Medulla oblongata (tissue), 1 donor: ENCODE measurements at regions not wholly inside any gene's neighbourhood (a gene's known extent, or its start where the extent isn't known, plus 50 kb on each side); places are given as distances from the start of the nearest gene placed in this dataset.
"Not testable (repeated sequence)": the region's sequence is repeated elsewhere in the genome, so short reads cannot be mapped to it uniquely, and the experiment has no call there.

ENCODE experiments used
- DNase-seq: peaks from one replicate; pipeline ENCODE4 v3.0.0-alpha.2; 2015; ENCODE audit errors: extremely low spot score

DNA sequence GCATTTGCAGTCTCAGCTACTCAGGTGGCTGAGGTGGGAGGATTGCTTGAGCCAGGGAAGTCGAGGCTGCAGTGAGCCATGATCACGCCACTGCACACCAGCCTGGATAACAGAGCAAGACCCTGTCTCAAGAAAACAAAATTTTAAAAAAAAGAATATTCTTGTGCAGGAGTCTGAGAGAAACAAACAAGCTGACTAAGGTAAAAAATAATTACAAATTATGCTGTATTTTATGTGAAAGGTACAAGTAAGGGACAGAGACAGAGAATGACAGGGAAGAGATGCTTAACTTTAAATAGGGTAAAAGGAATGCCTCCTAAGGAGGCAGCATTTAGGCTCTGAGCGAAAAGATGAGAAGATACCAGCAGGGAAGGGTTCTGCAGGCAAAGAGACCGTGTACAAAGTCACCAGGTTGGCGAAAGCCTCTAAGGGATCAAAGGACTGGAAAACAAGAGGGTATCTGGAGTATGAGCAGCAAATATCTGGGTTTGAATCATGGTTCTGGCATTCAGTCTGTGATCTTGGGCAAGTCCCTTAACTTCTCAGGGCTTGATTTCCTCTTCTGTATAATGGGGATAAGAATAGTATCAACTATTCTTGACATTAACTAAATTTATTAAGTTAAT is 106.2 kb upstream of the RHOBTB1 start:
- DNase-seq: no peak

DNA sequence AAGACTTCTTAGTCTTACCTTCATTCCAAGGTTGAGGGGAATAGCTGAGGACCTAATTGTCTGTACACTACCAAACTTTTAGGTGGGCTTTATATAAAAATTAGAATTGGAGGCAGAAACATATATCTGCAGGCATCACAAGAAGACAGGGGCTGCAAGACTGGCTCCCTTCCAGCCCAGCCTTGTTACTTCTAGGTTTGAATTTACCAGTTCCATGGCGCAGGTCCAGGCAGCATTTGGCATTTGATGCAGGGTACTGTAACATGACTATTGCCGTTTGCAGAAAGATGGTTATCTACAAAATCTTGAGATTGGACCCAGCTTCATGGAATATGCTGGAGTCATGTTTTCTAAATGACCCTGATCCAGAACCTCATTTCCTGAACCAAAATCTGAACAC is 105.4 kb upstream of the RHOBTB1 start:
- DNase-seq: no peak

DNA sequence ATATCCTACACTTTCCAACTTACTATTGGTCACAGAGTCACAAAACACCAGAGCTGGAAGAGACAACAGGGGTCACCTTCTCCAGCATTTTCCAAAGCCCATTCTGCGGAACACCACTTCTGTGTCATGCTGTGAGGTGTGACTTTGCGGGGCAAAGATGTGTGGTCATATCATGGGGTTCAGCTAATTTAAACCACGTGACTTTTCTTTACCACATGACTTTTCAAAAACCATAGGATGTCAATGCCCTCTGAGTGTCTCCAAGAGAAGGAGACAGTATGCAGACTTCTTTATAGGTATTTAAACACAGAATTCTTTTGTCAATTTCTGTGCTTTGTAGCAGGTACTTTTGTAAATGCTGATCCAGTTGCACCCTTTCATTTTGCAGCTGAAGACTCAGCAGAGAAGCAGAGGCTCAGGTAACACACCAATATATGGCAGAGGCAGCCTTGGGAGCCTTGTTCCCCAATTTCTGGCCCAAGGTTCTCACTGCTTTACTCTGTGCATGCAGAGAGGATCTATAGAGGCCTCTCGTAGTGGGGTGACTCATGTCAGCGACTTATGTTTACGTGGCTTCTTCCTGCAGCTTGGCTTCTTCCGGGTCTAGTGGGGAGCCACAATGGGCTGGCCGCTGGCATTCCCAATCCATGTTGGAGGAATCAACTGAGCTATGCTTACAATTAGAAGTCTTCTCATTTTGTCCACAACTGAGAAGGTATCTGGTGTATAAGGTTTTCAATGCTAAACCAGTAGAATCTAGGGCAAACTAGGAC is 104.0 kb upstream of the RHOBTB1 start:
- DNase-seq: no peak

DNA sequence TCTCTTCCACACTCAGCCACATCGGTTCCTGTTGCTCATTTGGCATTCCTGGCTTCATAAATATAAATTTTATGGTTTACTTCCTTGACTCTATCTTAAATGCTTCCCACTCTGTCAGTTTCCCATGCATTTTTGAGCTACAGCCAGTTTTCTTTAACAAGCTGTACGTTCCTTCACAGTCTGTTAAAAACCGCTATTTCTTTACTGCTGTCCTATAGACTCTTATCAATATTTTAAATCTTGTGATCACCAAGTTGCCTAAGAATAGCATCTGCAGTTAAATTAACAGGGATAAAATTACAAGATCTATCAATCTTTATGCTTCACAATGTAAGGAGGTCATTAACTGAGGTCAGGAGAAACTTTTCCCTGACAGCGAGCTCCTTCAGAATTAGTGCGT is 103.1 kb upstream of the RHOBTB1 start:
- DNase-seq: no peak

DNA sequence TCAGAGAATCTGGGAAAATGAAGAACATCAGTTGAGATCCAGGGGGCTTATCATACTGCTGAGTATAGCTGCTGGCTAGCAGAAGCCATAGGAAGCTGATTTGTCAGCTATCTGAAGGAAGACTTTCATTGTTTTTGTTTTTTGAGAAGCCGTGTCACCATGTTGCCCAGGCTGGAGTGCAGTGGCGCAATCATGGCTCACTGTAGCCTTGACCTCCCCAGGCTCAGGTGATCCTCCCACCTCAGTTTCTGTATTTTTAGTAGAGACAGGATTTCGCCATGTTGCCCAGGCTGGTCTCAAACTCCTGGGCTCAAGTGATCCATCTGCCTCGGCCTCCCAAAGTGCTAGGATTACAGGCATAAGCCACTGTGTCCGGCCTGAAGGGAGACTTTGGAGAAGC is 101.5 kb upstream of the RHOBTB1 start:
- not testable (repeated sequence) for DNase-seq

DNA sequence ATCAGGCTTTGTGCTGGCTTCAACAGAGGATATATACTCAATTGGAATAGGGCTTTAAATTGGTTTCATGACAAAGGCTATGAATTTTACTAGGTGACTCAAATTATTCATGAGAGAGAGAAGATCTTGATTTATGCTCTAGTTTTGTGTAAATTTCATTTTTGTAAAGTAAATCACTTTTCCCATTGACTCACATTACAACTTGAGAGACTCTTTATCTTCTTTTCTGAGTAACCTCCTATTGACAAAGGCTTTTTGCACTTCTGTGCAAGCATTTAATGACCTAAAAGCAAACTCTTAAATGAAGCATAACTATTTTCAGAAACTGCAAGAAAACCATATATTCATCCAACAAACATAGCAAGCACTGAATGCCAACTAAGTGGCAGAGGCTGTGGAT is 98.5 kb upstream of the RHOBTB1 start:
- DNase-seq: no peak

DNA sequence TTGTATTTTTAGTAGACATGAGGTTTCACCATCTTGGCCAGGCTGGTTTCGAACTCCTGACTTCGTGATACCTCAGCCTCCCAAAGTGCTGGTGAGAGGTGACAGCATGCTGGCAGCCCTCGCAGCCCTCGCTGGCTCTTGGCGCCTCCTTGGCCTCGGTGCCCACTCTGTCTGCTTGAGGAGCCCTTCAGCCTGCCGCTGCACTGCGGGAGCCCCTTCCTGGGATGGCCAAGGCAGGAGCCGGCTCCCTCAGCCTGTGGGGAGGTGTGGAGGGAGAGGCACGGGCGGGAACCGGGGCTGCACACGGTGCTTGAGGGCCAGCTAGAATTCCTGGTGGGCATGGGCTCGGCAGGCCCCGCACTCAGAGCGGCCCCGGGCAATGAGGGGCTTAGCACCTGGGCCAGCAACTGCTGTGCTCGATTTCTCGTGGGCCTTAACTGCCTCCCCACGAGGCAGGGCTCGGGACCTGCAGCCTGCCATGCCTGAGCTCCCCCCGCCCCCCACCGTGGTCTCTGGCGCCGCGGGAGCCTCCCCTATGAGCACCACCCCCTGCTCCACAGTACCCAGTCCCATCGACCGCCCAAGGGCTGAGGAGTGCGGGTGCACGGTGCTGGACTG is 96.5 kb upstream of the RHOBTB1 start:
- DNase-seq: no peak

DNA sequence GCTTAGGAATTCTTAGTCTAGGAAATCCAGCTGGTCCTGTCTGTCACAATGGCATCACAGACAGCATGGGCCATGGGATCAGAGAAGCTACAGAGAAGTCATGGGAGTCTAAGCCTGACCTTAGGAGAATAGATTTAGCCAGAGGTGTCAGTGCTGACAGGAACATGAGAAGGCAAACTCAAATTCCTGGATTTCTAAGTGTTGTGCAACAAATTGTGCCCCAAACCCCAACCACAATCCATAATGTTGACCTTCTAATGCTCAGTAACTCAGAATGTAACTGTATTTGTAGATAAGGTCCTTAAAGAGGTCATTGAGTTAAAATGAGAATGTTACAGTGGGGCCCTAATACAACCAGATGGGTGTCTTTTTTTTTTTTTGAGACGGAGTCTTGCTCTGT is 95.9 kb upstream of the RHOBTB1 start:
- DNase-seq: no peak

DNA sequence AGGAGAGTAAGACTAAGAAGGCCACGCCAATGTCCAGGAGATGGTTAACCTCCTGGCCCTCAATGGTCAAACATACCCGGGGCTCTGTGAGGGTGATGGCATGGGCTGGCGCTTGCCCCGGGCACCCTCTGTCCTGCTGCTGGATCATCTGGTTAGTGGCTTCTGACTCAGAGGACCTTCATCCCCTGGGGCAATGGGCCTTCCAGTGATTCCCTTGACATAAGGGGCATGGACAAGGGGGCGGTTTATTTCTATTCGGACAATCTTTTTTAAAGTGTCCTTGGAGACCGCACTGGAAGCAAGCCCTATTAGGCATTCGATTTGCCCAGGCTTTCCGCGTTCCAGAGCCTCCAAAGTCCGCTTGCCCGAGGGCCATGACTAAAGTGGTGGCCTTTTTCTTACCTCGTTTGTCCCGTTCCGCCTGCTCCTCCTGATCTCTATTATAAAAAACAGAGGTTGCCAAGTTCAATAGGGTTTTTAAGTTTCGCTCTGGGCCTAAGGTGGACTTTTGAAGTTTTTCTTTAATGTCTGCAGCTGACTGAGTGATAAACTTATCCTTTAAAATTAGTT is 93.4 kb upstream of the RHOBTB1 start:
- DNase-seq: not testable (repeated sequence)

DNA sequence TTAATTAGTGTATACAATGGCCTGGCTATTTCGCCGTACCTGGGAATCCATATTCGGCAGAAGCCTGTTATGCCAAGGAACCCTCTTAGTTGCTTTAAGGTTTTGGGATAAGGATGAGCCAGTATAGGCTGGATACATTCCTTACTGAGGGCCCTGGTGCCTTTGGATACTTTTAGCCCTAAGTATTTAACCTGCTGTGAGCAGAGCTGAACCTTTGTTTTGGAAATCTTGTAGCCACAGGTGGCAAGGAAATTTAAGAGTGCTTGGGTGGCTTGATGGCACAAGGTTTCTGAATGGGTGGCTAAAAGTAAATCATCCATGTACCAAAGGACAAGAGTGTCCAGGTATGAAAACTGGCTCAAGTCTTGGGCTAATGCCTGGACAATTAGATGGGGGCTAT is 92.2 kb upstream of the RHOBTB1 start:
- not testable (repeated sequence) for DNase-seq

DNA sequence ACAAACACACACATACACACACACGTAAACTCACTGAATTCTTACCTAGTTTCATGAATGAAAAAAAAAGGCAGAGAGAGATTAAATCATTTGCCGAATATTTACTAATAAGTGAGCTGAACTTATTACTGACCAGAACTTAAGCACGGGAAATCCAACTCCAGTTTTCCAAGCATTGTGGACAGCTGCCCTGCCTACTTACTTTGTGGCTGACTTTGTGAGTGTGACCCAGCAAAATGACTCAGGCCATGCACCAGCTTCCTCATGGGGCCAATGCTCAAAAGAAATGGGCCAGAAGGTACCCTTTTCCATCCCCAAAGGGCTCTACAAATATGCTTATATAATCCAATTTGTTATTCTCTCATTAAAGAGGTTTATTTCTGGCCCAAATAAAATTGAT is 87.4 kb upstream of the RHOBTB1 start:
- no peak for DNase-seq

DNA sequence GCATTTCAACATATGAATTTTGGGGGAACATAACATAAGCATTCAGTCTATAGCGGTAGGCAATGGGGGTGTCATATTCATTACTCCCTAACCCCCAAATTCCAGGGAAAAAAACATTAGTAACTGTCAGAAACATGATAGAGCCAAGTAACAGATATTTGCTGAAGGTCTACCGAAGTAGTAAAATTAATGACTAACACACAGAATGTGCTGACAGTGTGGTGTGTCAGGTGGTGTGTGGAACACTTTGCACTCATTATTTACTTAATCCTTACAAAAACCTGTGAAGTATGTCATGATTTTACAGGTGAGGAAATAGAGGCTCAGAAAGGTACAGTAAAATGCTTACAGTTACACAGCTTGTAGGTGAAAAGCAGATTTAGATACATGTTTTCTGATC is 85.4 kb upstream of the RHOBTB1 start:
- DNase-seq: no peak

DNA sequence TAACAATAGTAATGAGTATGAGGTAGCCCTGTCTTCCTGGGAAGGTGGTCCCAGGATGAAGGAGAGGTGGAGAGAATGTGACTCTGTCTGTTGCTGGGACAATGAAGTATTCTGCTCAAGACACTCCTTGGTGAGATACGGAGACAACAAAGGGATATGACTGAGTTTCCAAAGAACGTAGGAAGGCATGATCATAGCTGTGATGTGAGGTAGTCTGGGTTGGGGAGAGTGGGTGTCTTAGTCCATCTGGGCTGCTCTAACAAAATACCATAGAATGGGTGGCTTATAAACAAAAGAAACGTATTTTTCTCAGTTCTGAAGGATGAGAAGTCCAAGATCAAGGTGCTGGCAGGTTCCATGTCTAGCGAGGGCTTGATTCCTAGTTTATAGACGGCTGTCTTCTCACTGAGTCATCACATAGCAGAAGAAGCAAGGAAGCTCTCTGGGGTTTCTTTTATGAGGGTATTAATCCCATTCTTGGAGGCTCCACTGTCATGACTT is 84.9 kb upstream of the RHOBTB1 start:
- DNase-seq: no peak

DNA sequence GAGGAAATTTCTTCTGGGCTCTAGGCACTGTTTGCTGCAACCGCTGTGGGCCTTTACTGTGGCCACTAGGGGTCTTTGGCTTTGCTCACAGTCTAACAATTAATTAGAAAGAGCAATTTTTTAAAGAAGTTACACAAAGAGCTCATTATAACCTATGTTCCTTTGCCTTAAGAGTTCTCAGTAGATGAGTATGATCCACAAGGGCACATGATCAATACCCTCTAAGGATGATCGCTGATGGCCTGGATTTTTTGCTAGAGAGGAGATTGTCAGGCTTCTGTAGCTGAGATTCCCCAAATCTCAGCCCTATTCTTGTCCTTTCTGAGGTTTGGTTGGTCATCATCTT is 80.8 kb upstream of the RHOBTB1 start:
- peak; percentile 62 for DNase-seq

DNA sequence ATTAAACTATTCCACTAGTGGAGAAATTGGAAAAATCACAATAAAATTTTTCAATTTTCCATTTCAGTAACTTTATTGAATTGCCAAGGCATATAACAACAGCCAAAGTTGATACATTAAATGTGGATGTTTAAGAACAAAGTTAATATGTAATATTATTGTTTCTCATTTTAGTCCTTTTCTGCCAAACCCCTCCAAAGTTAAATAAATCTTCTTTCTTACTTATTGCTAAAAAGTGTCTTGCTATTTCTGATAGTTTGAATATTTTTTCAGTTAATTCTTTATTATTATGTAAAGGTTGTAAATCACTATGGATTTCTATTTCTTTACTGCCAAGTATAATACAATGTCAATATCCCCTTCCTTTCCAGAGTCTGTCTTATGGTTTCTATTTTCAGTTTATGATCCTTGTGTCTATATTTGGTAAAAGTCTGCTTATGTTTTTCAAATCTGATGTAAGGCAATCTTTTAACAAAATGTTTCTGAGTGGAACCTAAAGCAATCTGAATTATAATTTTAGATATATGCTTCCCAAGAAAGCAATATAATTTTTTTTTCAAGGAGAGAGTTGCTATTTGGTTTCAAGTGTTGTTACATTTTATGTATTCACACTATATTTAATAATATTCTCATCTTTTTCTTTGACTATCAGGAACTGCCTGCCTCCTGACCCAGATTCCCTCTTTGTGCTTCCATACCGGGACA is 80.3 kb upstream of the RHOBTB1 start:
- DNase-seq: peak; percentile 10

DNA sequence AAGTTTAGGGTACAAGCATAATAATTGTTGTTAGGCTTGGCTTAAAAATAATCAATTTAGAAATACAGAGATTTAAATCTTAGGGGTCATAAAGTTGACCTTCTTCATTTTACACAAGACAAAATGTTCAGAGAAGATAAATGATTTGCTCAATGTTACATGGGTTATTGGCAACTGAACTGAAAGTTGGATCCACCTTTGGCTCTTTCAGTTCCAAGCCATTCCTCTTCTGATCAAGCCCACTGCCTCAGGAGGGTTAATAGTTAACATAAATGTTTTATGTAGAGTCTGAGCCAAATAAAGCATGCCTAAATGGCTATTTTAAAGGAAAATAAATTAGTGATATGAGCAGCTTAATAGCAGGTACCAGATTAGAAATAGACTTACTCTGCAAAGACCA is 79.1 kb upstream of the RHOBTB1 start:
- no peak for DNase-seq

DNA sequence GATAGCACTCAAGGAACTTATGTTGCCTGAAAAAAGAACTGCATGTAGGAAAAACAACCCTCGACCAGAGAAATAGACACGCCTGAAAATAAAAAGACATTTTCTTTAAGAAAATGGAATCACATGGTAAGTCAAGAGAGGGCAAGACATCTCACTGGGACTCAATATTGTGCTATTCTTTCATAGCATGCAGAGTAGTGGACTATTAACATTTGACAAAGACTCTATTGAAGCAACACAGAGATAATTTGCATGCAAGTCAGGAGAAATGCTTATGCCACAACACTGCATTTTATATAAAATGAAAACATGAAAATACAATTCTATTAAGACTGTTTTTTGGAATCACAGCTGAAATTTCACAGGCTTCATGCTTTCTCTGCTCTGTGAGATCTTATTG is 77.9 kb upstream of the RHOBTB1 start:
- peak; percentile 77 for DNase-seq

DNA sequence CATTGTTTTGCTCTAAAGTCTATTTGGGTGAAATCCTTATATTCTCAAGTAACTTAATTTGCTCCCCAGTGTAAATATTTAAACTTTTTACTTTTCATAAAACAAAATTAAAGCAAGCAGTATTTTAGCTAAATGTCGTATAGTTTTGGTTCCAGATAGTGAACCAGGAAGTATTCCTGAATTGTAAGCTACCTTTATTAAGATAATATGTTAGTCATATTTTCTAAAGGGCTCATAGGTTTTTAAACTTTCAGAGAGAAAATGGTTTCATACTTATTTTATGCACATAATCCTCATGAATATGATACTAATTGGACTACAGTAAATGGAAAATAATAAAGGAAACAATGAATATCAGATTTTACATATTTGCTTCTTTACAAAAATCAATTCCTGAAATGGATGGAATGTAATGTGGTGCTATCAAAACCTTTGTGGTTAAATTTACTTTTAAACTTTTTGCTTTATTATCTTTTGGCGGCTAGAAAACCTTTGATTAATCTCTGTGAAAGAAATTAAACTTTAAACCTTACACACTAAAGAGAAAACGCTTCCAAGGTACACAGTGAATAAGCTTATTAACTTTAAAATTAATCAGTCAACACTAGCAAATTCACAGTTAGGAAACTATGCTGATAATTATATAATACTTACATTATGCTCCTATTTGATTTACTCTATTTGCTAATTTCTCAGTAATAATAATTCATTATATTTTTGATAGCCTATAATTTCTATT is 76.6 kb upstream of the RHOBTB1 start:
- no peak for DNase-seq

DNA sequence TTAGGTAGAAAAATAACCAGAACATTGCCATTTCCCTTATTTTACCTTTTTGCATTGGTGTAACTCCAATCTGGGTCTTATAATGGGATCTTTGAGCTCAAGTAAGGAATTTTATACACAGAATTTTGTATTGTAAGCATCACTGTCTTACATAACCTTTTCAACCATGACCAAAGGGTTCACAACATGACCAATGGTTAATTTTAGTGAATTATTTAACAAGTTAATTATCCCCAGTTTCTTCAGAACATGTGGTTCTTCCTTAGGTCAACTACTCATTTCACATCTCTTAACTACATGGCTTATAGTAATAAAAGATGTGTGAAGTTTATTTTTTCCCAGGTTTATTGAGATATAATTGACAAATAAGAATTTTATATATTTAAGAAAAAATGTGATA is 74.2 kb upstream of the RHOBTB1 start:
- DNase-seq: no peak

DNA sequence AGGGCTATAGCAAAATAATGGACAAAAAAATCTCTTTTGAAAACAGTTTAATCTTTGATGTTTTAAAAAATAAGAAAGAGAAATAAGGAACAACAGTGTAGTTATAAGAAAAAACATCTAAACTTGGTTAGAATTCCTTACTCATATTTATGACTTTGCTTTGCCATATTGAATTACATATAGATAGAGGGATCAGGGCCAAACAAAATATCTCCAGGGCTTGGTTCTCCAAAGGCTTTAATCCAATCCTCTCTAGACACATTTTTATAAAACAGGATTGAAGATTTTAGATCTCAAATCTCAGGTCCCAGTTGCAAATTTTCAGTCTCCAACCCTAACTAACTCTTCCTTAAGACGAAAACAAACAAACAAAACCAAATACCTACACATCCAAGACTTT is 72.6 kb upstream of the RHOBTB1 start:
- DNase-seq: no peak

DNA sequence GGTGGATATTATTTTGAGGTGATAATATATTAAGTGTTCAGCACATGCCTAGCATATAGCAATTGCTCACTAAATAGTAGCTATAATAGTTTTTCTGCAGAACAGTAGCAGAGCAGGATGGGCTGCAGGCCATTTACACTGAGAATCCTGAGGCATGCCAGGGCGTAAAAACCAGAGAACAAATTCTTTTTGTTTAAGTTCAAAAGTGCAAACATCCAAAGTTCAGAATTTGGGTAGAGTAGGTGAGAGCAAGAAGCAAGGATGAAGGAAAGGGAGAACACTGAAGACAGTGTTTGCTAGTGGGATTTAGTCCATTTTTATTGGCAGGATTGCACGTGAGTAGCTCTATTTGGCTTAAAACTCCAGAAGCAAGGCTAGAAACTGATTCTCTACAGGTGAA is 72.0 kb upstream of the RHOBTB1 start:
- no peak for DNase-seq

DNA sequence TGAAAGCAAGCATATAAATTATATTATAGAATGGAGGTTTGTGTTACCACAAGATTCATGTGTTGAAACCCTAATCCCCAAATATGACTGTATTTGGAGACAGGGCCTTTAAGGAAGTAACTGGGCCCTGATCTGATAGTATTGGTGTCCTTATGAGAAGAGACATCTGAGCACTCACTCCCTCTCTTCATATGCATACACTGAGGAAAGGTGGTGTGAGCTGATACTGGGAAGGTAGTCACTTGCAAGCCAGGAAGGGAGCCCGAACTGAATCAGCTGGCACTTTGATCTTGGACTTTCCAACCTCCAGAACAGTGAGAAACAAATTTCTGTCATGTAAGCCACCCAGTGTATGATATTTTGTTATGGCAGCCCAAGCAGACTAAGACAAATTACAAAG is 66.9 kb upstream of the RHOBTB1 start:
- no peak for DNase-seq
